COR-L47 (cell line): ENCODE measurements at regions not wholly inside any gene's neighbourhood (a gene's known extent, or its start where the extent isn't known, plus 50 kb on each side); places are given as distances from the start of the nearest gene placed in this dataset.
A peak's percentile ranks its signal among the peaks of the same experiment; 100 is the strongest.
"Not testable (repeated sequence)": the region's sequence is repeated elsewhere in the genome, so short reads cannot be mapped to it uniquely, and the experiment has no call there.

Experiments
- DNase-seq: peaks from one replicate; lab custom pipeline; 2025; lab: John Stamatoyannopoulos, UW

GRCh38 chr14:106619606-106620005 is 1093.2 kb downstream of the TMEM121 start:
- no peak for DNase-seq

GRCh38 chr14:106620368-106620767 is 1094.0 kb downstream of the TMEM121 start:
- no peak for DNase-seq

DNA sequence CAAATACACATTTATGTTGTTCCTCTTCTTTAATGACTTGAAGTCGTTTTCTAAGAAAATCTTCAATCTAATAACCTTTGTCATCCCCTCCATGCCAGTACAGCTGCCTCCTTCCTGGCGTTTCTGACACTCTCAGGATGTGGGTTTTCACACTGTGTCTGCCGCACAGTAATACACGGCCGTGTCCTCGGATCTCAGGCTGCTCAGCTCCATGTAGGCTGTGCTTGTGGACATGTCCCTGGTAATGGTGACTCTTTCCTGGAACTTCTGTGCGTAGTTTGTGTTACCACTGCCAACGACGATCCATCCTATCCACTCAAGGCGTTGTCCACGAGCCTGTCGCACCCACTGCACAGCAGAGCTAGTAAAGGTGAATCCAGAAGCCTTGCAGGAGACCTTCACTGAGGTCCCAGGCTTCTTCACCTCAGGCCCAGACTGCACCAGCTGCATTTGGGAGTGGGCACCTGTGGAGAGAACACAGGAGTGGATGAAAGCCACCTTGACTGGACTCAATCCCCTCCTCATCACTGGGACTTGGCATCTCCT is 1095.9 kb downstream of the TMEM121 start:
- no peak for DNase-seq

DNA sequence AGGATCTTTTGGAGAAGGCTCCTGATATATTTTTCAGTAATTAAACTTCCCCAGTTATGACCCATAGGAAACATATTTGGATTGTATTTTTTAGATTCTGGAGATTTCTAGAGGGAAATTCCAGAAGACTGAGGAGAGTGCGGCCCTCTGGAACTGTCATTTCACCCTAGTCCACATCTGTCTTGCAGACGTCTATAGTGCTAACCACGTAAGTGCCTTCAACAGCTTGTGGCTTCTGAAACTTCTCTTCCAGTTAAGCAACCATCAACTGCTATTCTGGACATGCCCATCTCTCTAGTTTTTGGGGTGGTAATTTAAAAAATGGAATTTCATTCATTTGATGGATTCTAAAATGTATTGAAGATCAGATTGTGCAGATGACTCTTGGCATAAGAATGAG is 1098.8 kb downstream of the TMEM121 start:
- DNase-seq = no peak

DNA sequence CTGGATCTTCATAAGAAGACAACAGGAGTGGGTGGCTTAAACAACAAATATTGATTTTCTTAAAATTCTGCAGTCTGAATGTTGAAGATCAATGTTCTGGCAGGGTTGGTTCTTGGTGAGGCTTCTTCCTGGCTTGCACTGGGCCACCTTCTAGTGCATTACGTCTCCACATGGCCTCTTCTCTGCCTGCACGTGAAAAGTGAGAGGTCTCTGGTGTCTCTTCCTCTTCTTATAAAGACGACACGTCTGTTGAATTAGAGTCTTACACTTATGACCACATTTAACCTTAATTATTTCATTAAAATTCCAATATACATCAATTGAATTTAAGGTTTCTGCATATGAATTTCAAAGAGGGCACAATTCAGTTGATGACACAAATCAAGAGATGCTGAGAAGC is 1100.1 kb downstream of the TMEM121 start:
- not testable (repeated sequence) for DNase-seq

GRCh38 chr14:106626942-106627588 is 1100.7 kb downstream of the TMEM121 start:
- peak; percentile 43 for DNase-seq

GRCh38 chr14:106631879-106632278 is 1105.5 kb downstream of the TMEM121 start:
- no peak for DNase-seq

- no peak for DNase-seq
Measured at GRCh38 chr14:106633721-106634120, 1107.3 kb downstream of the TMEM121 start.

- no peak for DNase-seq
Measured at GRCh38 chr14:106635569-106635968, 1109.2 kb downstream of the TMEM121 start.

GRCh38 chr14:106638786-106639452 is 1112.5 kb downstream of the TMEM121 start:
- DNase-seq = not testable (repeated sequence)

DNA sequence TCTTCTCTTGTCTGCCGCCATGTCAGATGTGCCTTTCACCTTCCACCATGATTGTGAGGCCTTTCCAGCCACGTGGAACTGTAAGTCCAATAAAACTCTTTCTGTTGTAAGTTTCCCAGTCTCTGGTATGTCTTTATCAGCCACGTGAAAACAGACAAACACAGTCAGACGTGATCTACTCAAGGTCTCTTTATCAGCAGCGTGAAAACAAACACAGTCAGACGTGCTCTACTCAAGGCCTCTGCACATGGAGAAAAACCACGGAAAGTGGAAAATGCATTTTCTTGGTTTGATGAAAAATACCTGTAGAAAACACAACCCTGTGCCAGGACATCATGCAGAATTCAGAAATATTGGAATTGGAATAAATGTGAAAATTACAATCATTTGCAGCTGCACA is 1115.7 kb downstream of the TMEM121 start:
- DNase-seq = no peak

GRCh38 chr14:106642971-106643370 is 1116.6 kb downstream of the TMEM121 start:
- not testable (repeated sequence) for DNase-seq

DNA sequence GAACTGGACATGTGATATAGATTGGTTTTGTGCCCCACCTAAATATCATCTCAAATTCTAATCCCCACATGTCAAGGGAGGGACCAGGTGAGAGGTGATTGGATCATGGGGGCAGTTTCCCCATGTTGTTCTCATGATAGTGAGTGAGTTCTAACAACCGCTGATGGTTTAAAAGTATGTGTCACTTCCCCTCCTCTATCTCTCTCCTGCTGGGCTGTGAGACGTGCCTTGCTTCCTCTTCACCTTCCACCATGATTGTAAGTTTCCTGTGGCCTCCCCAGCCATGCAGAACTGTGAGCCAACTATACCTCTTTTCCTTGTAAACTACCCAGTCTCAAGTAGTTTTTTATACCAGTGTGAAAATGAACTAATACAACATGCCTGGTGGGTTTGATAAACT is 1122.5 kb downstream of the TMEM121 start:
- DNase-seq = not testable (repeated sequence)

GRCh38 chr14:106651016-106651415 is 1124.6 kb downstream of the TMEM121 start:
- no peak for DNase-seq

GRCh38 chr14:106652494-106652893 is 1126.1 kb downstream of the TMEM121 start:
- no peak for DNase-seq

GRCh38 chr14:106657460-106657859 is 1131.1 kb downstream of the TMEM121 start:
- DNase-seq = no peak

- DNase-seq = not testable (repeated sequence)
Measured at GRCh38 chr14:106658066-106658860, 1131.9 kb downstream of the TMEM121 start.

- peak; percentile 18 for DNase-seq
Measured at GRCh38 chr14:106661561-106661960, 1135.2 kb downstream of the TMEM121 start.

DNA sequence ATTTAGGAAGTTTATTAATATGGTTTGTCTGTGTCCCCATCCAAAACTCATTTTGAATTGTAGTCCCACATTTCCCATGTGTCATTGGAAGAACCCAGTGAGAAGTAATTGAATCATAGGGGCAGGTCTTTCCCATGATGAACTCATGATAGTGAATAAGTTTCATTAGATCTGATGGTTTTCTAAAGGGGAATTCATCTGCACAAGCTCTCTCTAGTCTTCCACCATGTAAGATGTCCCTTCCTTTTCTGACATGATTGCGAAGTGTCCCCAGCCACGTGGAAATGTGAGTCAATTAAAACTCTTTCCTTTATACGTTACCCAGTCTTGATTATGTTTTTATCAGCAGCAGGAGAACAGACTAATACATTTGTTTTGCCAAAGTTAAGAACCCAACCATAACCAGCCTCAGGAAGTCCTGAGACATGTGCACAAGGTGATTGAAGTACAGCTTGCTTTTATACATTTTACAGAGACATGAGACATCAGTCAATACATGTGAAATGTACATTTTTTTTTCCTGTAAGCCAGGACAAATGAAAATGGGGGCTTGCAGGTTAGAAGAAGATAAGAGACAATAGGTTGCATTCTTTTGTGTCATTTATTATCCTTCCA is 1136.7 kb downstream of the TMEM121 start:
- DNase-seq = no peak

DNA sequence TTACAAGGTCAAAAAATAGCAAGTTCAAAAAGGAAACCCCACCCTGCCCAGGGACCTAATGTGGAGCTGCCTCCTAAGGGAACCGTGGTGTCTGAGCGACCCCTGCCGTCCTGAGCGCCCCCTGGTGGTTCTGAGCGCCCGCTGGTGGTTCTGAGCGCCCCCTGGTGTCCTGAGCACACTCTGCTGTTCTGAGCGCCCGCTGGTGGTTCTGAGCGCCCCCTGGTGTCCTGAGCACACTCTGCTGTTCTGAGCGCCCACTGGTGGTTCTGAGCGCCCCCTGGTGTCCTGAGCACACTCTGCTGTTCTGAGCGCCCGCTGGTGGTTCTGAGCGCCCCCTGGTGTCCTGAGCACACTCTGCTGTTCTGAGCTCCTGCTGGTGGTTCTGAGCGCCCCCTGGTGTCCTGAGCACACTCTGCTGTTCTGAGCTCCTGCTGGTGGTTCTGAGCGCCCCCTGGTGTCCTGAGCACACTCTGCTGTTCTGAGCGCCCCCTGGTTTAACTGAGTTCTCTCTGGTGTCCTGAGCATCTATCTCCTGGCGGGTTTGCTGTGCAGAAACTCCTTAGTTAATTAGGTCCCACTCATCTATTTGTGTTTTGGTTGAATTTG is 1137.5 kb downstream of the TMEM121 start:
- DNase-seq = not testable (repeated sequence)

- no peak for DNase-seq
Measured at GRCh38 chr14:106665814-106666213, 1139.4 kb downstream of the TMEM121 start.

GRCh38 chr14:106666341-106666740 is 1140.0 kb downstream of the TMEM121 start:
- no peak for DNase-seq
